Fibroblast of lung (primary cell): ENCODE measurements at regions not wholly inside any gene's neighbourhood (a gene's known extent, or its start where the extent isn't known, plus 50 kb on each side); places are given as distances from the start of the nearest gene placed in this dataset.

ENCODE experiments used
- CTCF ChIP-seq, 2 donors: IDR thresholded peaks in 1 of 2; conservative IDR thresholded peaks in 1 of 2; 1 replicate in 1 of 2; 2 replicates in 1 of 2; pipeline ENCODE4 v1.5.1; 2011 to 2012; ENCODE audit warnings: low read length in 2 of 2, control low read depth in 1 of 2, inconsistent platforms in 1 of 2, low read depth in 1 of 2, mild to moderate bottlenecking in 1 of 2
- EZH2 ChIP-seq: IDR thresholded peaks from 2 replicates; pipeline ENCODE4 v1.5.1; 2012; ENCODE audit warnings: low read length, control low read depth, mild to moderate bottlenecking; ENCODE audit errors: missing control alignments

GRCh38 chr21:18144339-18144738 is 100.3 kb upstream of the CHODL start:
- TF ChIP-seq CTCF (conservative IDR thresholded peaks at IDR 0.05 in 1 of 2, IDR thresholded peaks at IDR 0.05 in 1 of 2; ENCODE audit: low read depth in 1 of 2, low read length in 2 of 2) (no peak), EZH2 (no peak)
